BE2C (cell line): ENCODE measurements at regions not wholly inside any gene's neighbourhood (a gene's known extent, or its start where the extent isn't known, plus 50 kb on each side); places are given as distances from the start of the nearest gene placed in this dataset.

ENCODE experiments used
- DNase-seq: peaks from one replicate; pipeline ENCODE4 v3.0.0-alpha.2; 2020
- H3K27me3 ChIP-seq: fragments of 250-450 bp; sonication (Bioruptor Pico); 2 replicates; pipeline ENCODE4 v1.5.1; 2020; ENCODE audit warnings: mild to moderate bottlenecking
- H3K36me3 ChIP-seq: fragments of 250-450 bp; sonication (Bioruptor Pico); 2 replicates; pipeline ENCODE4 v1.5.1; 2020; ENCODE audit warnings: mild to moderate bottlenecking
- H3K4me1 ChIP-seq: fragments of 250-450 bp; sonication (Bioruptor Pico); 2 replicates; pipeline ENCODE4 v1.5.1; 2020
- H3K4me3 ChIP-seq: 2 replicates; pipeline ENCODE4 v1.5.1; 2011; ENCODE audit warnings: low read depth, low read length
- H3K9me3 ChIP-seq: fragments of 250-450 bp; sonication (Bioruptor Pico); 2 replicates; pipeline ENCODE4 v1.5.1; 2020
- CTCF ChIP-seq: IDR thresholded peaks from 2 replicates; pipeline ENCODE4 v1.5.1; 2012; ENCODE audit warnings: mild to moderate bottlenecking, low read depth, low read length

DNA sequence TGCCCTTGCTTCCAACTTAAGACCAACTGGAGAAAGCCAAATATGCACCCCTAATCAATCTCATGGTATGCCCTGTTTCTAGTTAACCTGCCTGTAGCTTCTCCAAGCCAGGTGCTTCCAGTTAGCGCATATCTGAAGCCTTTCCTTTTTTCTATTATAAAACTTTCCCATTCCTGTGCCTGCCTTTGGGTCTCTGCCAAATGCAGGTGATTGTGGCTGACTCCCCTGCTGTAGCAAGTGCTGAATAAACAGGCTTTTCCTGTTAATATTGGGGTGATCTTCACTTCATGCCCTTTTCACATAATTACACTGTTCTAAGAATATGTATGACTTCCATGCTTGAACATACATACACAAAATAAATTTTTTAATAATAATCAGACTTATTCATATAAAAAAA is 207.4 kb downstream of the TANC2 start:
- DNase-seq, result no peak
- Histone ChIP-seq H3K9me3 (no peaks in the 10 kb centered on the region), H3K36me3 (no peaks in the 10 kb centered on the region), H3K4me3 (no peak overlapping the region), H3K27me3 (no peaks in the 10 kb centered on the region), H3K4me1 (no peaks in the 10 kb centered on the region; the same call in 1 of the 2 replicates)
- TF ChIP-seq CTCF, result no peak

DNA sequence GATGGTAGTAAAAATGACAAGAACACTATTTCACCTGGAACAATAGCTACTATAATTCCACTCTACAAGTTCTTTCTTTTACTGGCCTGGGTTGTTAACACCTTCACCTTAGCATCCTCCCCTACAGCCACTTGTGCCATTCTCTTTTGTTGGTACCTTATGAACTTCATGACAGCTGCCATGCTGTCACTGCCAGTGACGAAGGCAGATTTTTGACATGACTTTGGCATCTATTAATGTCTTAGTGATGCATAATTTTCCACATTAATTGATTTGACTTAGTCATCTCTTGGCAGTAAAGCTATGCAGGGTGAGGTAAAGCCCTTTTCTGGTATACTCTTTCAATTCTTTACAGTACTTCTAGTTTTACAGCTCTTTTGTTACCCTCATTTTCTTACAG is 207.9 kb downstream of the TANC2 start:
- no peaks in the 10 kb centered on the region; the same call in 1 of the 2 replicates for H3K4me1 ChIP-seq
- H3K4me3 ChIP-seq, result no peak overlapping the region
- H3K36me3 ChIP-seq, result no peaks in the 10 kb centered on the region
- no peak for TF ChIP-seq CTCF
- no peaks in the 10 kb centered on the region for H3K9me3 ChIP-seq
- H3K27me3 ChIP-seq, result no peaks in the 10 kb centered on the region
- DNase-seq, result no peak

DNA sequence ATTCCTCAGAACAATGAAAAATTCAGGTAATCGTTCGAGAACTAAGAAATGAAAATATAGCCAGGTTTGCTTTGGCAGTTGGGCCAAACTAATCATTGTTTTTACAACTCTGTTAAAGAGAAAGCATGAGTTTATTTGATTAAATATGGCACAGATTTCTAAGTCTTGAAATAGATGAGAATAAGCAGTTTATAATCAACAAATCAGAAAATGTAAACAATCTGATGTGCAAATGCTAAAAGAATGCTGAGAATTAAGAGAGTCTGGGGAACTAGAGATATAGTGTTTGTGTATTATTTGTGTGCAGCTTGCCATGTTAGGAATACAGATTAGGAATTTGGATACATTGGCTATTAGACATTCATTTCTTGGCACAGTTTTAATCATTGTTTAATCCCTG is 212.5 kb downstream of the TANC2 start:
- Histone ChIP-seq H3K4me3 (no peak overlapping the region), H3K4me1 (no peaks in the 10 kb centered on the region), H3K36me3 (peaks cover 4% of the 10 kb centered on the region; the same call in 1 of the 2 replicates), H3K9me3 (no peaks in the 10 kb centered on the region), H3K27me3 (no peaks in the 10 kb centered on the region)
- no peak for TF ChIP-seq CTCF
- DNase-seq, result no peak

GRCh38 chr17:63181856-63182255 is 215.8 kb downstream of the TANC2 start:
- no peaks in the 10 kb centered on the region for H3K4me1 ChIP-seq
- no peak for TF ChIP-seq CTCF
- H3K4me3 ChIP-seq, result no peak overlapping the region
- no peaks in the 10 kb centered on the region for H3K9me3 ChIP-seq
- no peaks in the 10 kb centered on the region for H3K27me3 ChIP-seq
- H3K36me3 ChIP-seq, result peaks cover 4% of the 10 kb centered on the region; the same call in 1 of the 2 replicates
- no peak for DNase-seq

DNA sequence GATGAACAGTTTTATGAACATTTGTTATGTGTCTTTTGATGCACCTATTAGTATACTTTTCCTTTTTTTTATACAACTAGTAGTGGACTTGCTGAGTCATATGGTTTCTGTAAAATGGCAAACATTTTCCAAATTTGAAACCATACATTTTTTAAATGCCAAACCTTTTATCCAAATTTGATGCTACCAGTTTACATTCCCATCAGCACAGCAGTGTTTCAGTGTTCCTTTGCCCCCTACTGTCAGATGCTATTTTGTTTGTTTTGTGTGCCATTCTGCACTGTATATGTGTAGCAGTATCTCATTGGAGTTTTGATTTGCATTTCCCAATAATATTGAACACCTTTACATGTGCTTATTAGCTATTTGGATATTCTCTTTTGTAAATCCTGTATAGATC is 219.4 kb downstream of the TANC2 start:
- H3K4me1 ChIP-seq, result no peaks in the 10 kb centered on the region
- H3K4me3 ChIP-seq, result no peak overlapping the region
- peaks cover 4% of the 10 kb centered on the region; the same call in 1 of the 2 replicates for H3K36me3 ChIP-seq
- TF ChIP-seq CTCF, result no peak
- H3K27me3 ChIP-seq, result no peaks in the 10 kb centered on the region
- DNase-seq, result no peak
- H3K9me3 ChIP-seq, result no peaks in the 10 kb centered on the region

DNA sequence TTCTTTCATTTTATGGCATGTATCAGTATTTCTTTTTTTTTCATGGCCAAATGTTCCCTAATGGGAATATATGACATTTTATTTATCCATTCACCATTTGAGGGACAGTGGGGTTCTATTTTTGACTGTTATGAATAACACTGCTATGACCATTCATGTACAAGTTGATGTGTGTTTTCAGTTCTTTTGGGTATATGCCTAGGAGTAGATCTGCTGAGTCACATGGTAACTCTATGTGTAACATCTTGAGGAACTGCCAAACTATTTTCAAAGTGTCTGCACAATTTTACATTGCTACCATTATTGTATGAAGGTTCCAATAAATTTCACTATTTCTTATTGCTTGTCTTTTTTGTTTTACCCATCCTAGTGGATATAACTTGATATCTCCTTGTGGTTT is 223.0 kb downstream of the TANC2 start:
- Histone ChIP-seq H3K36me3 (peaks cover 3% of the 10 kb centered on the region; the same call in 1 of the 2 replicates), H3K4me1 (no peaks in the 10 kb centered on the region), H3K27me3 (no peaks in the 10 kb centered on the region), H3K4me3 (no peak overlapping the region), H3K9me3 (no peaks in the 10 kb centered on the region)
- no peak for DNase-seq
- no peak for TF ChIP-seq CTCF
